OCI-LY1 (cell line): ENCODE measurements at regions not wholly inside any gene's neighbourhood (a gene's known extent, or its start where the extent isn't known, plus 50 kb on each side); places are given as distances from the start of the nearest gene placed in this dataset.

Experiments
- CTCF ChIP-seq: fragments of 200-600 bp; sonication (generic), shearing (Covaris generic); IDR thresholded peaks from 2 replicates; pipeline ENCODE4 v1.5.1; 2017; ENCODE audit warnings: mild to moderate bottlenecking, antibody characterized with exemption, low read length, moderate library complexity, mixed read lengths
- EZH2 ChIP-seq: fragments of 200-600 bp; sonication (generic), shearing (Covaris generic); IDR thresholded peaks from 2 replicates; pipeline ENCODE4 v1.8.0; 2017; ENCODE audit warnings: borderline replicate concordance, mixed run types, mild to moderate bottlenecking, antibody characterized with exemption, low read length, moderate library complexity, mixed read lengths

- no peak for TF ChIP-seq CTCF
- no peak for TF ChIP-seq EZH2
Observed at GRCh38 chr1:229874136-229874535, 192.9 kb upstream of the GALNT2 start.
